Skeletal muscle tissue (tissue), 3 donors: ENCODE measurements at regions not wholly inside any gene's neighbourhood (a gene's known extent, or its start where the extent isn't known, plus 50 kb on each side); places are given as distances from the start of the nearest gene placed in this dataset.

ENCODE experiments used
- H3K27ac ChIP-seq: one replicate; pipeline ENCODE4 v1.7.0; 2013; ENCODE audit warnings: mild to moderate bottlenecking, low read depth, low read length, inconsistent platforms
- H3K27me3 ChIP-seq, 3 donors: one replicate each; pipeline ENCODE4 v1.7.0; 2013; ENCODE audit warnings: low read length in 3 of 3; ENCODE audit not compliant: control insufficient read depth in 3 of 3, insufficient read depth in 3 of 3
- H3K36me3 ChIP-seq, 3 donors: one replicate each; pipeline ENCODE4 v1.7.0; 2013; ENCODE audit warnings: low read length in 3 of 3; ENCODE audit not compliant: control insufficient read depth in 3 of 3, insufficient read depth in 3 of 3
- H3K4me1 ChIP-seq, 3 donors: one replicate each; pipeline ENCODE4 v1.7.0; 2013; ENCODE audit warnings: low read length in 3 of 3, mild to moderate bottlenecking in 3 of 3; ENCODE audit not compliant: control insufficient read depth in 3 of 3, insufficient read depth in 3 of 3
- H3K4me3 ChIP-seq, 3 donors: one replicate each; pipeline ENCODE4 v1.7.0; 2013; ENCODE audit warnings: low read length in 3 of 3
- H3K9ac ChIP-seq, 3 donors: one replicate each; pipeline ENCODE4 v1.7.0; 2013; ENCODE audit warnings: low read length in 3 of 3, mild to moderate bottlenecking in 3 of 3, moderate library complexity in 2 of 3, low read depth in 1 of 3
- H3K9me3 ChIP-seq, 3 donors: one replicate each; pipeline ENCODE4 v1.7.0; 2013; ENCODE audit warnings: low read length in 3 of 3; ENCODE audit not compliant: control insufficient read depth in 3 of 3
- donor health status: Osteomylitis.

GRCh38 chr7:3198316-3198715 is 102.7 kb upstream of the SDK1 start:
- Histone ChIP-seq H3K27ac (no peak overlapping the region), H3K4me1 (no peaks in the 10 kb centered on the region), H3K36me3 (no peaks in the 10 kb centered on the region), H3K9ac (no peak overlapping the region), H3K4me3 (no peak overlapping the region), H3K9me3 (no peaks in the 10 kb centered on the region), H3K27me3 (peaks cover 0 to 6% (median 0%) of the 10 kb centered on the region in 3 donors)

GRCh38 chr7:3200504-3200903 is 100.5 kb upstream of the SDK1 start:
- H3K9ac ChIP-seq: no peak overlapping the region
- H3K9me3 ChIP-seq: no peaks in the 10 kb centered on the region
- no peak overlapping the region for H3K27ac ChIP-seq
- H3K4me3 ChIP-seq: no peak overlapping the region
- H3K27me3 ChIP-seq: peaks cover 0 to 10% (median 0%) of the 10 kb centered on the region in 3 donors
- H3K36me3 ChIP-seq: no peaks in the 10 kb centered on the region
- H3K4me1 ChIP-seq: no peaks in the 10 kb centered on the region

GRCh38 chr7:3201306-3201705 is 99.7 kb upstream of the SDK1 start:
- H3K4me3 ChIP-seq: no peak overlapping the region

GRCh38 chr7:3201937-3202710 is 98.9 kb upstream of the SDK1 start:
- Histone ChIP-seq H3K27me3 (peaks cover 0 to 6% (median 0%) of the 10 kb centered on the region in 3 donors), H3K4me1 (no peaks in the 10 kb centered on the region), H3K9me3 (no peaks in the 10 kb centered on the region), H3K4me3 (no peak overlapping the region), H3K36me3 (no peaks in the 10 kb centered on the region), H3K9ac (no peak overlapping the region), H3K27ac (no peak overlapping the region)

More at GRCh38 chr7:3201306-3201705, 99.7 kb upstream of the SDK1 start:
- no peaks in the 10 kb centered on the region for H3K36me3 ChIP-seq
- no peak overlapping the region for H3K27ac ChIP-seq
- no peaks in the 10 kb centered on the region for H3K9me3 ChIP-seq
- no peak overlapping the region for H3K9ac ChIP-seq
- peaks cover 0 to 10% (median 0%) of the 10 kb centered on the region in 3 donors for H3K27me3 ChIP-seq
- no peaks in the 10 kb centered on the region for H3K4me1 ChIP-seq

- Histone ChIP-seq H3K36me3 (no peaks in the 10 kb centered on the region), H3K4me1 (no peaks in the 10 kb centered on the region), H3K9me3 (no peaks in the 10 kb centered on the region), H3K27me3 (peaks cover 0 to 6% (median 0%) of the 10 kb centered on the region in 3 donors), H3K27ac (no peak overlapping the region), H3K4me3 (no peak overlapping the region), H3K9ac (no peak overlapping the region)
Measured at GRCh38 chr7:3204526-3204925, 96.5 kb upstream of the SDK1 start.

- no peaks in the 10 kb centered on the region for H3K36me3 ChIP-seq
- H3K4me1 ChIP-seq: no peaks in the 10 kb centered on the region
- no peak overlapping the region for H3K9ac ChIP-seq
- H3K27ac ChIP-seq: no peak overlapping the region
- no peaks in the 10 kb centered on the region for H3K9me3 ChIP-seq
- no peak overlapping the region for H3K4me3 ChIP-seq
- H3K27me3 ChIP-seq: peaks cover 0 to 6% (median 0%) of the 10 kb centered on the region in 3 donors
Measured at GRCh38 chr7:3206101-3206500, 95.0 kb upstream of the SDK1 start.

- H3K36me3 ChIP-seq: no peaks in the 10 kb centered on the region
- H3K9me3 ChIP-seq: no peaks in the 10 kb centered on the region
- no peak overlapping the region for H3K4me3 ChIP-seq
- H3K27me3 ChIP-seq: peaks cover 0 to 6% (median 0%) of the 10 kb centered on the region in 3 donors
- no peaks in the 10 kb centered on the region for H3K4me1 ChIP-seq
- no peak overlapping the region for H3K9ac ChIP-seq
- no peak overlapping the region for H3K27ac ChIP-seq
Measured at GRCh38 chr7:3206771-3207191, 94.3 kb upstream of the SDK1 start.

- H3K9me3 ChIP-seq: no peaks in the 10 kb centered on the region
- no peak overlapping the region for H3K27ac ChIP-seq
- H3K4me1 ChIP-seq: no peaks in the 10 kb centered on the region
- no peaks in the 10 kb centered on the region for H3K36me3 ChIP-seq
- H3K27me3 ChIP-seq: peaks cover 0 to 3% (median 0%) of the 10 kb centered on the region in 3 donors
- H3K9ac ChIP-seq: no peak overlapping the region
- H3K4me3 ChIP-seq: no peak overlapping the region
Measured at GRCh38 chr7:3207387-3207902, 93.6 kb upstream of the SDK1 start.

- H3K4me1 ChIP-seq: no peaks in the 10 kb centered on the region
- no peak overlapping the region for H3K27ac ChIP-seq
- no peak overlapping the region for H3K9ac ChIP-seq
- no peak overlapping the region for H3K4me3 ChIP-seq
- H3K9me3 ChIP-seq: no peaks in the 10 kb centered on the region
- H3K27me3 ChIP-seq: no peaks in the 10 kb centered on the region
- no peaks in the 10 kb centered on the region for H3K36me3 ChIP-seq
Measured at GRCh38 chr7:3210531-3210930, 90.5 kb upstream of the SDK1 start.

GRCh38 chr7:3214090-3214413 is 87.0 kb upstream of the SDK1 start:
- no peak overlapping the region for H3K27ac ChIP-seq
- H3K4me3 ChIP-seq: no peak overlapping the region
- H3K27me3 ChIP-seq: no peaks in the 10 kb centered on the region
- H3K36me3 ChIP-seq: no peaks in the 10 kb centered on the region
- H3K9ac ChIP-seq: no peak overlapping the region
- H3K4me1 ChIP-seq: peaks cover 0 to 5% (median 0%) of the 10 kb centered on the region in 3 donors
- H3K9me3 ChIP-seq: no peaks in the 10 kb centered on the region
